HG03103 (cell line): ENCODE measurements at regions not wholly inside any gene's neighbourhood (a gene's known extent, or its start where the extent isn't known, plus 50 kb on each side); places are given as distances from the start of the nearest gene placed in this dataset.

Experiments used
- ATAC-seq: cut with Tn5 transposase; IDR thresholded peaks from one replicate; pipeline ENCODE4 v1.9.1; 2021; ENCODE audit warnings: low read depth; ENCODE audit not compliant: unreplicated experiment

GRCh38 chr1:217315346-217315745 is 315.5 kb downstream of the GPATCH2 start:
- no peak for ATAC-seq

GRCh38 chr1:217313096-217313495 is 317.8 kb downstream of the GPATCH2 start:
- no peak for ATAC-seq

- no peak for ATAC-seq
Observed at GRCh38 chr1:217311766-217312165, 319.1 kb downstream of the GPATCH2 start.

GRCh38 chr1:217311269-217311668 is 319.6 kb downstream of the GPATCH2 start:
- ATAC-seq: no peak

- no peak for ATAC-seq
Observed at GRCh38 chr1:217281332-217281731, 349.6 kb downstream of the GPATCH2 start.

GRCh38 chr1:217275655-217276398 is 355.1 kb downstream of the GPATCH2 start:
- ATAC-seq: no peak

GRCh38 chr1:217274927-217275654 is 355.8 kb downstream of the GPATCH2 start:
- ATAC-seq: no peak

GRCh38 chr1:217274416-217274815 is 356.5 kb downstream of the GPATCH2 start:
- ATAC-seq: no peak

- no peak for ATAC-seq
Observed at GRCh38 chr1:217273866-217274265, 357.0 kb downstream of the GPATCH2 start.

- no peak for ATAC-seq
Observed at GRCh38 chr1:217272385-217272784, 358.5 kb downstream of the GPATCH2 start.

- ATAC-seq: no peak
Observed at GRCh38 chr1:217270101-217270500, 360.8 kb downstream of the GPATCH2 start.

- no peak for ATAC-seq
Observed at GRCh38 chr1:217268058-217268457, 362.8 kb downstream of the GPATCH2 start.

- no peak for ATAC-seq
Observed at GRCh38 chr1:217261636-217262035, 369.3 kb downstream of the GPATCH2 start.

- ATAC-seq: no peak
Observed at GRCh38 chr1:217260676-217261075, 370.2 kb downstream of the GPATCH2 start.

GRCh38 chr1:217253985-217254384 is 376.9 kb downstream of the GPATCH2 start:
- ATAC-seq: no peak

- ATAC-seq: no peak
Observed at GRCh38 chr1:217253351-217253750, 377.5 kb downstream of the GPATCH2 start.

- no peak for ATAC-seq
Observed at GRCh38 chr1:217251121-217251520, 379.8 kb downstream of the GPATCH2 start.

- no peak for ATAC-seq
Observed at GRCh38 chr1:217249857-217250256, 381.0 kb downstream of the GPATCH2 start.

GRCh38 chr1:217244971-217245370 is 385.9 kb downstream of the GPATCH2 start:
- ATAC-seq: no peak

- ATAC-seq: no peak
Observed at GRCh38 chr1:217240656-217241055, 390.2 kb downstream of the GPATCH2 start.

GRCh38 chr1:217238945-217239344 is 391.9 kb downstream of the GPATCH2 start:
- no peak for ATAC-seq

- ATAC-seq: no peak
Observed at GRCh38 chr1:217230412-217230811, 400.5 kb downstream of the GPATCH2 start.
